ENCODE measurements at regions not wholly inside any gene's neighbourhood (a gene's known extent, or its start where the extent isn't known, plus 50 kb on each side); places are given as distances from the start of the nearest gene placed in this dataset.

GRCh38 chr20:24256307-24256706 lies 213.1 kb upstream of the SYNDIG1 start:
- DNase-seq, result no peak

- no peak for DNase-seq
Measured at GRCh38 chr20:24254480-24254879, 214.9 kb upstream of the SYNDIG1 start.

DNA sequence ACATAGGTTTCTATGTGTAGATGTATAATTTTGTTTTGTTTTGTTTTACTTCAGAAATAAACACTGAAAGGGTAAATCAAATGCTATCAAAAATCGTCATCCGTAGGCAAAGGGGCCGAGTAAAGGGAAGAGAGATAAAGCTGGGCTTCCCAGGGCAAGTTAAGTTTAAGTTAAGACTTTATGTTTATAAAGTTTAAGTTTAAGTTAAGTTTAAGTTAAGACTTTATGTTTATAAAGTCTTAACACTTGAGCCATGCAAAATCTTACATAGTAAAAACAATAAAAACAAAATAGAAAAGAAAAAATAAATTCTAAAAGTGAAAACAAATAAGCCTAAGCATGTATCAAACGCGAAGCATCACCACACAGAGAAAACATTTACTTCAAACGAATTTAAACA lies 216.1 kb upstream of the SYNDIG1 start:
- no peak for DNase-seq

DNA sequence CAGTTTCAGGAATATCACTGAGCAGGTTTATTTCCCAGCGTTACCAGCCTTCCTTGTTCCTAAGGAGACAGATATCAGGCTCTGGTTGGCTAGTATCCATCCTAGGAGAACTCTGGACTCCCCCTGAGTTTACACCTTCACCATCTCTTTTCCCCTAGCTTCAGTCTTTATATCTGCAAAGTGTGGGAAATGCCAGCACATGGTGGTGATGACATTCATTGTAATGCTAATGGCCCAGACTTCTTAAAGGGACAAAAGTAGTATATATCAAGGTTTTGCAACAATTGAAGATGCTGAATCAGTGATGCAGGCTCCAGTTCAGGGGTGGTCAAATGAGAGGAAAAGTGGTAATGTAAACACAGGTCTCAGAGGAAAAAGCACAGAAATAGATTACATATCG lies 224.3 kb upstream of the SYNDIG1 start:
- no peak for DNase-seq

DNA sequence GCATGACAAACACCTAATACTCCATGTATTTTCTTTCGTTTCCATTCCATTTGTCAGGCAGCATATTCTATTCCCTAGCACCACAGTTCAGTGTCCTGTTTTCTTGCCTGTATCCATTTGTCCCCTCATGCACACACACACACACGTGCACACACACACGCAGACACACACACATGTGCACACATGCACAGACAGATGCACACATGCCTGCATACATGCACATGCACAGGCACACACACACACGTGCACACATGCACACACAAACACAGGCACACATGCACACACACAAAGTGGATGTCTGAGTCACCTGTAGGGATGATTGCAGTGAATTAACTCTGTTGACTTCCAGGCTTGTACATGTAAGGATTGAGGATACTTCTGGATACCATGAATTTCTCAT lies 226.7 kb upstream of the SYNDIG1 start:
- no peak for DNase-seq

DNA sequence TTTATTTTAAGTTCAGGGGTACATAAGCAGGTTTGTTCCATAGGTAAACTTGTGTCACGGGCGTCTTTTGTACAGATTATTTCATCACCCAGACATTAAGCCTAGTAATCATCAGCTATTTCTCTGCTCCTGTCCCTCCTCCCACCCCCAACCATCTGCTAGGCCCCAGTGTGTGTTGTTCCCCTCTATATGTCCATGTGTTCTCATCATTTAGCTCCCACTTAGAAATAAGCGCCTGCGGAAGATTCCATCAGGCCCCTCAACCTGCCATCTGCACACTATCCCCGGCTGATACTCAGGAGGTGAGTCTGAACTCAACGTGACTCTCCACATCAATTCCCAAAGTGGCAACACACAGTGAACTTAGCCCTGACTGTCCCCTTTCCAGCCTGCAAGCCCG lies 228.0 kb upstream of the SYNDIG1 start:
- DNase-seq, result no peak

GRCh38 chr20:24236963-24237362 lies 232.5 kb upstream of the SYNDIG1 start:
- no peak for DNase-seq

GRCh38 chr20:24236201-24236600 lies 233.2 kb upstream of the SYNDIG1 start:
- DNase-seq, result no peak

DNA sequence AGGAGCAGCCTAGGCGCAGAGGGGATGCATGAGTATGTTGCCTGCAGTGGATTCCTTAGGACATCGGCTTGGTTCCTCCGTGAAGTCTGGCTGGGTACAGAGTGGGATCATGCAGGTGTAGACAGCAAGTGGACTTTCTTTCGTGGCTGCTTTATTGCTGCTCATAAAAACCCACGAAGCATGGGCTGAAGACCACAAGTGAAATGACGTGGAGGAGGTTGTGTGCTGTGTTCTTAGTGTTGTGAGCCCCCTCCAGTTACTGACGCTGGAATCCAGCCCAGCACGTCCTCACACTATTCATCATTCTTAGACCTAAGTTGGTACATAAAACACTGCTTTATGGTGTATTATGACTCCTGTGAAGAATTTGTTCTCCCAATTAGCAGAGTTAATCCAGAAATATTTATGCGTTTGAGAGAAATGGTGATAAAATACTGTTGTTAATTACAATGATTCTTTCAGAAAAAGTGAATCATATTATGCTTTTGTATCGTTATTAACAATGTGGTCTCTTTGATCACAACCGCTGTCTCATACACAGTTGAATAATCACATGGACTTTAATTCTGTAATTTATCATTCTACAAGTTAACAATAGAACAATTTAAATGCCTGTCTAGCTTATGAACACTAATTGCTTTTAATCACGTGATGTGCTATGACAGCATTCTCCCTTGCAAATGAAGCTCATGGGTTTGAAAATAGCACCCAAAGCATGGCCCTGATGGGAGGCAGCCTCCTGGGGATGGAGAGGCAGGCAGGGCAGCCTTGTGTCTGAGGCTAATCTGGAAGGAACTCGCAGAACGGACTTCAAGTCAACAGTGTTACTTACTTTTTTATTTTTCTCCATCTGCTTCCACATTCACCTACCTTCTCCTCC lies 233.9 kb upstream of the SYNDIG1 start:
- no peak for DNase-seq

DNA sequence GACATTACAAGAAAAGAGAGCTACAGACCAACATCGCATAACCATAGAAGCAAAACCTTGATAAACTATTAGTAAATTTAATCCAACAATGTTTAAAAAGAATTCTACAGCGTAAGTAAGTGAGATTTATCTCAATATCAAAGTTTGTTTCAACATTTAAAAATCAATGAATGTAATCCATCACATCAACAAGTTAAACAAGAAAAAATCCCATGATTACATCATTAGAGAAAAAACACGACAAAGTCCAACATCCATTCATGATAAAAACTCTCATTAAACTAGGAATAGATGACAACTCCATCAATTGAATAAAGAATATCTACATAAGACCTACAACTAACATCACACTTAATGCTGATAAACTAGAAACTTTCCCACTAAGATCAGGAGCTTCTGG lies 239.0 kb upstream of the GGTLC1 start:
- no peak for DNase-seq

DNA sequence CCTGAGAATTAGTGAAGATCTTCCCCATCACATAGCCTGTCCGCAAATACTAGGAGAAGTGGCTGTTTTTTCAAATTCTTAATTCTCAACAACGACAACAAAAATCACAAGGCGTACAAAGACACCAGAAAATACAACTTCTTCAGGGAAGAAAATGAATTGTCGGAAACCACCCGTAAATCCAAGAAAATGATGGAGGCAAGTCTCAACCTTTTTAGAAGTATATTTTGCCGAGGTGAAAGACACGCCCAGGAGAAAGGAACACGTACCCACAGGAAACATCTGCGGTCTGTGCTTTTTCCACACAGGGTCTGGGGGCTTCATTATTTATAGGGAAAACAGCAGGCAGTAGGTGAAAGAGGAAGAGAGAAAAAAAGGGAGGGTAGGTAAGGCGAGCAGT lies 223.9 kb upstream of the GGTLC1 start:
- DNase-seq, result no peak

- no peak for DNase-seq
Measured at GRCh38 chr20:24211972-24212371, 223.4 kb upstream of the GGTLC1 start.

- DNase-seq, result no peak
Measured at GRCh38 chr20:24210356-24210755, 221.8 kb upstream of the GGTLC1 start.

GRCh38 chr20:24208652-24209051 lies 220.1 kb upstream of the GGTLC1 start:
- no peak for DNase-seq

- DNase-seq, result no peak
Measured at GRCh38 chr20:24207803-24208300, 219.3 kb upstream of the GGTLC1 start.

GRCh38 chr20:24206995-24207394 lies 218.4 kb upstream of the GGTLC1 start:
- DNase-seq, result no peak

DNA sequence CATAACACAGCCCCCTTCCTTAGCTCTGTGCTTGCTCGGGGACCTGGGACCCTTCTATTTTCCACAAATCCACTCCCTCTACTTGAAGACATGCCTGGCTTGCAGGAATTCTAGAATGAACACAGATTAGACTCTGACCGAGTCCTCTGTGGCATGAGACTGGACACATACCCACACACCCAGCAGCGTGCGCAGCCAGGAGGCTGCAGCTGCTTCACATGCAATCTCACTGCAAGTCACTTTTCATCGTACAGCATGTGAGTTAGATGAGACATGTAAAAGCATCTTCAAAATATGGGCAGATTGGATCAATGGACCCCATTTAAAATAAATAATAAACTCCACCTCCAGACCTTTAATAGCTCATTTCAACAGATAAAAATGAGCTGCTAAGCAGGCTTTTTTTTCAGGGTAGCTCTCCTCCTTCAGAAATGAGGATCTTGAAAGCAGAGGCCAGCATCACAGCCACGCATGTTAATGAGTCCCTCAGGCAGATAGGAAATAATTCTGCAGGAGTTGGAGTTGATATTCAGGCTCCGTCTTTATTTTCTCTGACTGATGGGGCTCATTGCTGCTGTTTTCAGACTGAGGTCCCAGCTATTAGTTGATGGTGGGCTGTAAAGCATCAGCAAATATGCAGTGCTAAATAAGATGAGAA lies 215.1 kb upstream of the GGTLC1 start:
- no peak for DNase-seq

- DNase-seq, result no peak
Measured at GRCh38 chr20:24199501-24199900, 210.9 kb upstream of the GGTLC1 start.

DNA sequence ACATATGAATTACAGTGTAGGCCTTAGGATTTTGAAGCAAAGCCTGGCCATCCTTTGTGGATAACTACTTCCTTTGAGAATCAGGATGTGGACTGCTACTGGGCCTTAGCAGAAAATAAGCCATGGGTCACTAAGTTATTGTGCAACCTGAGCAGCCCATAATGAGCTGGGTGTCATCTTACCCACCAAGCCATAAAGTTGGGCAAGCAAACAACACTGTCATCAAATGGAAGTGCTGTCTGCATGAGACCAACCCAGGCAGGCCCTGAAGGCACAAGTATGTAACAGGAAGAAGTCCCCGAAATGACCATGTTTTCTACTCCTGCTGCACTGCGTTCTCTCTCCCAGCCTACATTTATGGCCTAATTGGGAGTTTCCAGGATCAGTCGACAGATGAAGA lies 205.6 kb upstream of the GGTLC1 start:
- no peak for DNase-seq

GRCh38 chr20:24190905-24191304 lies 202.3 kb upstream of the GGTLC1 start:
- DNase-seq, result no peak

- DNase-seq, result no peak
Measured at GRCh38 chr20:24185791-24186190, 197.2 kb upstream of the GGTLC1 start.

- DNase-seq, result no peak
Measured at GRCh38 chr20:24181151-24181550, 192.6 kb upstream of the GGTLC1 start.

- no peak for DNase-seq
Measured at GRCh38 chr20:24169256-24169655, 180.7 kb upstream of the GGTLC1 start.

DNA sequence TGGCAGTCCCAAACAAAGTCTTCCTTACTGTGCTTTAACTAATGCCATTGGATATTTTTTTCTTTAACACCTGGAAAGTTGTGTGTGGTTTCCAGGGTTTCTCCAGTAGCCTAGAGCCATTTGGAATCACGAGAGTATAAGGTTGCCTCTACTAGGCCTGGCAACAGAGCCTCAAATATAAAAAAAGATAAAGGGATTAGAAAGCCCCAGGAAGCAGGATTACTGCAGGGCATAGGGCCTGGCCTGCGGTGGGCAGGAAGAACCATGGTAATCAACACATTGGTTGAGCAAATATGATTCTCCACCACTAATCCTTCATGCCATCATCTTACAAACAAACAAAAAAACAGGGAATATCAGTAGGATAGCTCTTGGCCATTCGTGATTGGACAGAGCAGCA lies 177.8 kb upstream of the GGTLC1 start:
- DNase-seq, result no peak

GRCh38 chr20:24166123-24166381 lies 177.5 kb upstream of the GGTLC1 start:
- no peak for DNase-seq

Data from NCI-H1417 (cell line).